HepG2 (cell line): ENCODE measurements at regions not wholly inside any gene's neighbourhood (a gene's known extent, or its start where the extent isn't known, plus 50 kb on each side); places are given as distances from the start of the nearest gene placed in this dataset.

ENCODE experiments used
- ATAC-seq: fragments of 200-7000 bp; cut with Tn5 transposase; 3 replicates; pipeline ENCODE4 v1.9.1; 2020; ENCODE audit warnings: mild to moderate bottlenecking, moderate library complexity
- BruUV-seq: library from RNA; stranded (reverse); fragments of 400-500 nt; replicated peaks from 2 replicates; lab custom pipeline; 2021; lab: Mats Ljungman, UMichigan
- CTCF ChIA-PET: fragments of 300-600 bp; formaldehyde crosslinking; extraction: SDS; loops from one replicate; lab custom pipeline; 2021; ENCODE audit warnings: low total read pairs, inconsistent platforms, low intra/inter-chr PET ratio; lab: Yijun Ruan, JAX
- POLR2A ChIA-PET: fragments of 350-600 bp; sonication (Branson Sonifier 250); formaldehyde crosslinking; loops from one replicate; lab custom pipeline; 2020; ENCODE audit warnings: antibody characterized with exemption, inconsistent platforms; lab: Yijun Ruan, JAX
- DNase-seq: peaks from one replicate; pipeline ENCODE4 v3.0.0-alpha.2; 2015; ENCODE audit warnings: low spot score
- FAIRE-seq: peaks from 3 replicates; lab custom pipeline; 2011; peaks lifted over from hg19 to GRCh38; lab: Jason Lieb, UNC
- H2AFZ ChIP-seq: one replicate; pipeline ENCODE4 v1.6.1; 2011; ENCODE audit warnings: low read length, inconsistent platforms
- H3K27ac ChIP-seq: fragments of 300-600 bp; 3 replicates; pipeline ENCODE4 v1.8.0; 2011; ENCODE audit warnings: mixed run types, mild to moderate bottlenecking, mixed read lengths, low read length, inconsistent platforms; ENCODE audit not compliant: insufficient read depth; ENCODE audit errors: extremely low read length
- H3K27me3 ChIP-seq, 2 experiments: fragments of 200-600 bp in 1 of 2; 2 replicates in 1 of 2; 3 replicates in 1 of 2; pipeline versions ENCODE4 v1.6.0 to v1.8.0; 2011; ENCODE audit warnings: low read length in 2 of 2, mild to moderate bottlenecking in 2 of 2, moderate library complexity in 2 of 2, inconsistent platforms in 1 of 2; ENCODE audit not compliant: insufficient read depth in 2 of 2, control insufficient read depth in 1 of 2
- H3K36me3 ChIP-seq, 2 experiments: fragments of 200-600 bp in 1 of 2; replicated peaks in 1 of 2; 2 replicates in 1 of 2; 3 replicates in 1 of 2; pipeline versions ENCODE4 v1.5.1 to v1.8.0; 2011; ENCODE audit warnings: low read length in 2 of 2, inconsistent platforms in 1 of 2; ENCODE audit not compliant: insufficient read depth in 2 of 2, control insufficient read depth in 1 of 2
- H3K4me1 ChIP-seq: 2 replicates; pipeline ENCODE4 v1.5.1; 2012; ENCODE audit warnings: low read length, inconsistent platforms; ENCODE audit not compliant: insufficient read depth
- H3K4me2 ChIP-seq: 2 replicates; pipeline ENCODE4 v1.6.0; 2011; ENCODE audit warnings: low read depth, low read length, inconsistent platforms
- H3K4me3 ChIP-seq, 3 experiments: fragments of 200-600 bp in 1 of 3; sonication (generic), shearing (Covaris generic) in 1 of 3; replicated peaks in 1 of 3; 2 replicates each; pipeline ENCODE4 v1.5.1; 2011 to 2016; ENCODE audit warnings: low read length in 3 of 3, inconsistent platforms in 2 of 3, low read depth in 2 of 3, mild to moderate bottlenecking in 2 of 3, control low read depth in 1 of 3, mixed read lengths in 1 of 3; ENCODE audit not compliant: insufficient read depth in 1 of 3
- H3K79me2 ChIP-seq: one replicate; pipeline ENCODE4 v1.6.1; 2011; ENCODE audit warnings: low read length, inconsistent platforms; ENCODE audit not compliant: insufficient read depth
- H3K9ac ChIP-seq: 2 replicates; pipeline ENCODE4 v1.6.0; 2011; ENCODE audit warnings: mild to moderate bottlenecking, low read depth, low read length, inconsistent platforms; ENCODE audit not compliant: insufficient read depth
- H3K9me3 ChIP-seq: 2 replicates; pipeline ENCODE4 v1.5.1; 2012; ENCODE audit warnings: mild to moderate bottlenecking, low read length
- H4K20me1 ChIP-seq: 2 replicates; pipeline ENCODE4 v1.6.0; 2011; ENCODE audit warnings: inconsistent platforms, mild to moderate bottlenecking, low read length, moderate library complexity; ENCODE audit not compliant: insufficient read depth
- GPN1 ChIP-seq: sonication (generic); formaldehyde crosslinking; IDR thresholded peaks from 2 replicates; pipeline ENCODE4 v1.5.1; 2020; ENCODE audit warnings: missing genetic modification reagents, borderline replicate concordance
- MZF1 ChIP-seq: sonication (generic); formaldehyde crosslinking; IDR thresholded peaks from 2 replicates; pipeline ENCODE4 v1.8.1; 2023; ENCODE audit warnings: mild to moderate bottlenecking, missing genetic modification reagents, borderline replicate concordance
- TGIF2 ChIP-seq: IDR thresholded peaks from 2 replicates; pipeline ENCODE4 v1.6.1; 2016; ENCODE audit warnings: control low read depth, missing compliant biosample characterization
- ZNF282 ChIP-seq: fragments of 450-650 bp; IDR thresholded peaks from 2 replicates; pipeline ENCODE4 v1.6.1; 2018; ENCODE audit not compliant: partially characterized antibody
- ZNF703 ChIP-seq: sonication (generic); formaldehyde crosslinking; IDR thresholded peaks from 2 replicates; pipeline ENCODE4 v1.5.1; 2020; ENCODE audit warnings: missing genetic modification reagents, mild to moderate bottlenecking, moderate library complexity, borderline replicate concordance
- WGBS: methylation state at CpG from one replicate; pipeline ENCODE4 v1.1.6; 2017; ENCODE audit warnings: low lambda C conversion rate; 5-methylcytosine and 5-hydroxymethylcytosine counted together
- in situ Hi-C: cut with HindIII; loops from 2 replicates; pipeline ENCODE4 v1.10.0; 2017; ENCODE audit warnings: low pct_unique_long_range_greater_than_20kb; ENCODE audit not compliant: extremely low pct_ligation_motif_present
- intact Hi-C: fragments of 100-400 bp; cut with micrococcal nuclease; formaldehyde crosslinking; loops from one replicate; pipeline ENCODE4 v1.10.0; 2022; ENCODE audit not compliant: unreplicated experiment
- TF ChIP-seq, protein P1 (sequence below): sonication (generic); formaldehyde crosslinking; conservative IDR thresholded peaks from 2 replicates; pipeline ENCODE4 v1.4.0; 2020; ENCODE audit warnings: missing genetic modification reagents
- TF ChIP-seq, protein P2 (sequence below): sonication (generic); formaldehyde crosslinking; IDR thresholded peaks from 2 replicates; pipeline ENCODE4 v1.4.0; 2020; ENCODE audit warnings: mild to moderate bottlenecking, missing genetic modification reagents, borderline replicate concordance
- TF ChIP-seq, protein P3 (sequence below): sonication (generic); formaldehyde crosslinking; IDR thresholded peaks from 2 replicates; pipeline ENCODE4; 2020; ENCODE audit warnings: missing genetic modification reagents, mild to moderate bottlenecking, borderline replicate concordance
- TF ChIP-seq, protein P4 (sequence below): sonication (generic); formaldehyde crosslinking; IDR thresholded peaks from 2 replicates; pipeline ENCODE4 v1.4.0; 2020; ENCODE audit warnings: missing genetic modification reagents
- TF ChIP-seq, protein P5 (sequence below): sonication (generic); formaldehyde crosslinking; IDR thresholded peaks from 2 replicates; pipeline ENCODE4 v1.4.0; 2020; ENCODE audit warnings: mild to moderate bottlenecking, low read depth, missing genetic modification reagents
- TF ChIP-seq, protein P6 (sequence below): IDR thresholded peaks from 2 replicates; pipeline ENCODE4 v1.6.1; 2012; ENCODE audit warnings: low read length, improper control_type of control experiment

DNA sequence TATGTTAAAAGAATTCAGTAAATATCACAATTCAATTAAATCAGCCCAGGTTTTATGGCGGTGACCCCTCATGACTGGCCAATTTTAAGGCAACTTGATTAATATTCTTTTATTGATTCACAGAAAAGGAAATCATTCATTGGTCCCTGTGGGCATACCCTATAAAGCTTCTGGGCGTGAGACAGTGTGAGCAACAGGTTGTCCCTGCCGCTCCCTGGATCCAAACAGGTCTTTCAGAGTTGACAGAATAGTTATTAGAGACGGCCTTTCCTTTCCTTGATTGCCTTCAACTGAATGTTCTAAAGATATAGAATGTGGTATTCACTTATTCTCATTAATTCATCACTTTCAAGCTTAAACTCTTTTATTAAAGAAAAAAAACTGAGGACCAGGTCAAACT is 433.9 kb downstream of the KCNJ2 start (continued):
- TF ChIP-seq, protein P1, sequence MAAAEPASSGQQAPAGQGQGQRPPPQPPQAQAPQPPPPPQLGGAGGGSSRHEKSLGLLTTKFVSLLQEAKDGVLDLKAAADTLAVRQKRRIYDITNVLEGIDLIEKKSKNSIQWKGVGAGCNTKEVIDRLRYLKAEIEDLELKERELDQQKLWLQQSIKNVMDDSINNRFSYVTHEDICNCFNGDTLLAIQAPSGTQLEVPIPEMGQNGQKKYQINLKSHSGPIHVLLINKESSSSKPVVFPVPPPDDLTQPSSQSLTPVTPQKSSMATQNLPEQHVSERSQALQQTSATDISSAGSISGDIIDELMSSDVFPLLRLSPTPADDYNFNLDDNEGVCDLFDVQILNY (CRISPR knock-in tag), result no peak
- TF ChIP-seq MZF1, result no peak
- TF ChIP-seq, protein P2, sequence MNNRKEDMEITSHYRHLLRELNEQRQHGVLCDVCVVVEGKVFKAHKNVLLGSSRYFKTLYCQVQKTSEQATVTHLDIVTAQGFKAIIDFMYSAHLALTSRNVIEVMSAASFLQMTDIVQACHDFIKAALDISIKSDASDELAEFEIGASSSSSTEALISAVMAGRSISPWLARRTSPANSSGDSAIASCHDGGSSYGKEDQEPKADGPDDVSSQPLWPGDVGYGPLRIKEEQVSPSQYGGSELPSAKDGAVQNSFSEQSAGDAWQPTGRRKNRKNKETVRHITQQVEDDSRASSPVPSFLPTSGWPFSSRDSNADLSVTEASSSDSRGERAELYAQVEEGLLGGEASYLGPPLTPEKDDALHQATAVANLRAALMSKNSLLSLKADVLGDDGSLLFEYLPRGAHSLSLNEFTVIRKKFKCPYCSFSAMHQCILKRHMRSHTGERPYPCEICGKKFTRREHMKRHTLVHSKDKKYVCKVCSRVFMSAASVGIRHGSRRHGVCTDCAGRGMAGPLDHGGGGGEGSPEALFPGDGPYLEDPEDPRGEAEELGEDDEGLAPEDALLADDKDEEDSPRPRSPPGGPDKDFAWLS (CRISPR knock-in tag), result no peak

DNA sequence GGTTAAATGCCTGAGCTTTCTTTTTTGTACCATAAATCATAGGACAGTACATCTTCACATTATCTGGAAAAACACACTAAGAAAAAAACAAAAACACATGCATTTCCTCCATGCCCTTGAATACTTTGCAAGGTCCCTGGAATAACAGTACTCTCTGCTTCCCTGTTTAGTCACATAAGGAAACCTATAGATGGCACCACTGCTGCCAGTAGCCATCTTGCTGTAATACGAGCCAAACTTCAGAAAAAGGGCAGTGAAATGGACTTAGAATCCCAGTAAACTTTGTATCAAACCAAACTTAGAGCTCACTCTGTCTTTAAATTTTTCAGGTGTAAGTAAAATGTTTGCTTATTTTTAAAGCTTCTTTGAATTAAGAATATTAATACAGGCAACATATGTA is 435.5 kb downstream of the KCNJ2 start:
- POLR2A ChIA-PET, result no interaction called here
- intact Hi-C loops, result no loop called here
- TF ChIP-seq ZNF282 (no peak), GPN1 (CRISPR knock-in tag) (no peak), ZNF703 (no peak), TGIF2 (no peak)
- TF ChIP-seq, protein P3, sequence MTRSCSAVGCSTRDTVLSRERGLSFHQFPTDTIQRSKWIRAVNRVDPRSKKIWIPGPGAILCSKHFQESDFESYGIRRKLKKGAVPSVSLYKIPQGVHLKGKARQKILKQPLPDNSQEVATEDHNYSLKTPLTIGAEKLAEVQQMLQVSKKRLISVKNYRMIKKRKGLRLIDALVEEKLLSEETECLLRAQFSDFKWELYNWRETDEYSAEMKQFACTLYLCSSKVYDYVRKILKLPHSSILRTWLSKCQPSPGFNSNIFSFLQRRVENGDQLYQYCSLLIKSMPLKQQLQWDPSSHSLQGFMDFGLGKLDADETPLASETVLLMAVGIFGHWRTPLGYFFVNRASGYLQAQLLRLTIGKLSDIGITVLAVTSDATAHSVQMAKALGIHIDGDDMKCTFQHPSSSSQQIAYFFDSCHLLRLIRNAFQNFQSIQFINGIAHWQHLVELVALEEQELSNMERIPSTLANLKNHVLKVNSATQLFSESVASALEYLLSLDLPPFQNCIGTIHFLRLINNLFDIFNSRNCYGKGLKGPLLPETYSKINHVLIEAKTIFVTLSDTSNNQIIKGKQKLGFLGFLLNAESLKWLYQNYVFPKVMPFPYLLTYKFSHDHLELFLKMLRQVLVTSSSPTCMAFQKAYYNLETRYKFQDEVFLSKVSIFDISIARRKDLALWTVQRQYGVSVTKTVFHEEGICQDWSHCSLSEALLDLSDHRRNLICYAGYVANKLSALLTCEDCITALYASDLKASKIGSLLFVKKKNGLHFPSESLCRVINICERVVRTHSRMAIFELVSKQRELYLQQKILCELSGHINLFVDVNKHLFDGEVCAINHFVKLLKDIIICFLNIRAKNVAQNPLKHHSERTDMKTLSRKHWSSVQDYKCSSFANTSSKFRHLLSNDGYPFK, result no peak
- TF ChIP-seq, protein P4, sequence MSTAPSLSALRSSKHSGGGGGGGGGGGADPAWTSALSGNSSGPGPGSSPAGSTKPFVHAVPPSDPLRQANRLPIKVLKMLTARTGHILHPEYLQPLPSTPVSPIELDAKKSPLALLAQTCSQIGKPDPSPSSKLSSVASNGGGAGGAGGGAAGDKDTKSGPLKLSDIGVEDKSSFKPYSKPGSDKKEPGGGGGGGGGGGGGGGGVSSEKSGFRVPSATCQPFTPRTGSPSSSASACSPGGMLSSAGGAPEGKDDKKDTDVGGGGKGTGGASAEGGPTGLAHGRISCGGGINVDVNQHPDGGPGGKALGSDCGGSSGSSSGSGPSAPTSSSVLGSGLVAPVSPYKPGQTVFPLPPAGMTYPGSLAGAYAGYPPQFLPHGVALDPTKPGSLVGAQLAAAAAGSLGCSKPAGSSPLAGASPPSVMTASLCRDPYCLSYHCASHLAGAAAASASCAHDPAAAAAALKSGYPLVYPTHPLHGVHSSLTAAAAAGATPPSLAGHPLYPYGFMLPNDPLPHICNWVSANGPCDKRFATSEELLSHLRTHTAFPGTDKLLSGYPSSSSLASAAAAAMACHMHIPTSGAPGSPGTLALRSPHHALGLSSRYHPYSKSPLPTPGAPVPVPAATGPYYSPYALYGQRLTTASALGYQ (CRISPR knock-in tag), result no peak
- TF ChIP-seq, protein P5, sequence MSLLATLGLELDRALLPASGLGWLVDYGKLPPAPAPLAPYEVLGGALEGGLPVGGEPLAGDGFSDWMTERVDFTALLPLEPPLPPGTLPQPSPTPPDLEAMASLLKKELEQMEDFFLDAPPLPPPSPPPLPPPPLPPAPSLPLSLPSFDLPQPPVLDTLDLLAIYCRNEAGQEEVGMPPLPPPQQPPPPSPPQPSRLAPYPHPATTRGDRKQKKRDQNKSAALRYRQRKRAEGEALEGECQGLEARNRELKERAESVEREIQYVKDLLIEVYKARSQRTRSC (CRISPR knock-in tag), result no peak
- TF ChIP-seq, protein P6, sequence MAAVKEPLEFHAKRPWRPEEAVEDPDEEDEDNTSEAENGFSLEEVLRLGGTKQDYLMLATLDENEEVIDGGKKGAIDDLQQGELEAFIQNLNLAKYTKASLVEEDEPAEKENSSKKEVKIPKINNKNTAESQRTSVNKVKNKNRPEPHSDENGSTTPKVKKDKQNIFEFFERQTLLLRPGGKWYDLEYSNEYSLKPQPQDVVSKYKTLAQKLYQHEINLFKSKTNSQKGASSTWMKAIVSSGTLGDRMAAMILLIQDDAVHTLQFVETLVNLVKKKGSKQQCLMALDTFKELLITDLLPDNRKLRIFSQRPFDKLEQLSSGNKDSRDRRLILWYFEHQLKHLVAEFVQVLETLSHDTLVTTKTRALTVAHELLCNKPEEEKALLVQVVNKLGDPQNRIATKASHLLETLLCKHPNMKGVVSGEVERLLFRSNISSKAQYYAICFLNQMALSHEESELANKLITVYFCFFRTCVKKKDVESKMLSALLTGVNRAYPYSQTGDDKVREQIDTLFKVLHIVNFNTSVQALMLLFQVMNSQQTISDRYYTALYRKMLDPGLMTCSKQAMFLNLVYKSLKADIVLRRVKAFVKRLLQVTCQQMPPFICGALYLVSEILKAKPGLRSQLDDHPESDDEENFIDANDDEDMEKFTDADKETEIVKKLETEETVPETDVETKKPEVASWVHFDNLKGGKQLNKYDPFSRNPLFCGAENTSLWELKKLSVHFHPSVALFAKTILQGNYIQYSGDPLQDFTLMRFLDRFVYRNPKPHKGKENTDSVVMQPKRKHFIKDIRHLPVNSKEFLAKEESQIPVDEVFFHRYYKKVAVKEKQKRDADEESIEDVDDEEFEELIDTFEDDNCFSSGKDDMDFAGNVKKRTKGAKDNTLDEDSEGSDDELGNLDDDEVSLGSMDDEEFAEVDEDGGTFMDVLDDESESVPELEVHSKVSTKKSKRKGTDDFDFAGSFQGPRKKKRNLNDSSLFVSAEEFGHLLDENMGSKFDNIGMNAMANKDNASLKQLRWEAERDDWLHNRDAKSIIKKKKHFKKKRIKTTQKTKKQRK, result no peak

More for the DNA sequence above, 435.5 kb downstream of the KCNJ2 start:
- H2AFZ ChIP-seq, result no peak overlapping the region
- 0 out of 2 replicates have a peak, but pooled peaks cover 5% of the 10 kb centered on the region for H3K9me3 ChIP-seq
- WGBS, result 7% methylated on average over 1 of the region's 1 CpG
- H3K4me2 ChIP-seq, result no peak overlapping the region
- no peak for FAIRE-seq
- H3K36me3 ChIP-seq, result no peaks in the 10 kb centered on the region
- BruUV-seq, result no TSS peak
- H4K20me1 ChIP-seq, result no peaks in the 10 kb centered on the region
- H3K4me1 ChIP-seq, result no peaks in the 10 kb centered on the region
- CTCF ChIA-PET, result no interaction called here
- no peaks in the 10 kb centered on the region for H3K27me3 ChIP-seq
- H3K27ac ChIP-seq, result no peak overlapping the region
- ATAC-seq, result no peak
- no peaks in the 10 kb centered on the region for H3K79me2 ChIP-seq
- H3K9ac ChIP-seq, result no peak overlapping the region
- in situ Hi-C loops, result no loop called here
- DNase-seq, result no peak
- no peak overlapping the region for H3K4me3 ChIP-seq
